HG02885 (cell line): ENCODE measurements at regions not wholly inside any gene's neighbourhood (a gene's known extent, or its start where the extent isn't known, plus 50 kb on each side); places are given as distances from the start of the nearest gene placed in this dataset.

Source experiments
- ATAC-seq: cut with Tn5 transposase; IDR thresholded peaks from one replicate; pipeline ENCODE4 v1.9.1; 2021; ENCODE audit warnings: mild to moderate bottlenecking; ENCODE audit not compliant: unreplicated experiment, poor library complexity

- no peak for ATAC-seq
Observed at GRCh38 chr4:30924495-30924894, 204.3 kb downstream of the PCDH7 start.

DNA sequence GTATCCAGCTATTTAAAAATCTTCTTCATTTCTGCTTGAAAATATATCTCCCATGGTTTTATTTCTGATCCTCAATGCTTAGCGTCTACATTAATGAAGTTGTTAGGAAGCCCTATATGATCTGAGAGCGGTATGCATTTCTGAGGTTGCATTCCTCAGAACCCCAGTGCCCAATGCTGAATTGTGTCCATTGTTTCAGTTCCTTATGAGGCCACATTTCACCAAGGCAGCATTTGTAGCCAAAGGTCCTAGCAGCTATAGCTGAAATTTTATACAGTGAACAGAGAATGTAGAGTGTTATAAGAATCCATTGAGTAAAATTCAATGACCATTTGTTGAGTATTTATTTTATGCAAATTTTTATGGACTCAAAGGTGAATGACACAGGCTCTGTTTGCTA lies 209.5 kb downstream of the PCDH7 start:
- ATAC-seq = no peak

GRCh38 chr4:30930276-30930675 lies 210.1 kb downstream of the PCDH7 start:
- ATAC-seq = no peak

- no peak for ATAC-seq
Observed at GRCh38 chr4:30932581-30932980, 212.4 kb downstream of the PCDH7 start.

GRCh38 chr4:30939069-30939468 lies 218.9 kb downstream of the PCDH7 start:
- no peak for ATAC-seq

GRCh38 chr4:30939684-30940083 lies 219.5 kb downstream of the PCDH7 start:
- ATAC-seq = no peak

GRCh38 chr4:30941641-30942040 lies 221.5 kb downstream of the PCDH7 start:
- ATAC-seq = no peak

DNA sequence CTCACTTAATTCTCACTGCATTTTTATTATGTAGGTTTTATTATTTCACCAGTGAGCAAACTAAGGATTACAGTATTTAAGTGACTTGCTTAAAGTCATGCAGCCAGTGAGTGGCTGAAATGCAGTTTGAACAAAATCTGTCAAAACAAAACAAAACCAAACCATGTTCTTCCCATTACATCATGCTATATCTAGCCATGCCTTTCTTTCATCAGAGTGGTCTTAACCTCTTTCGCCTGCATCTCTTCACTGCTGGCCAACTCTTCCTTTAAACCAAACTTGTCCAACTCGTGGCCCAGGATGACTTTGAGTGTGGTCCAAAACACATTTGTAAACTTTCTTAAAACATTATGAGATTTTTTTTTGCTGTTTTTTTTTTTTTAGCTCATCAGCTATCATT lies 223.2 kb downstream of the PCDH7 start:
- ATAC-seq = no peak

GRCh38 chr4:30945586-30945985 lies 225.4 kb downstream of the PCDH7 start:
- ATAC-seq = no peak

DNA sequence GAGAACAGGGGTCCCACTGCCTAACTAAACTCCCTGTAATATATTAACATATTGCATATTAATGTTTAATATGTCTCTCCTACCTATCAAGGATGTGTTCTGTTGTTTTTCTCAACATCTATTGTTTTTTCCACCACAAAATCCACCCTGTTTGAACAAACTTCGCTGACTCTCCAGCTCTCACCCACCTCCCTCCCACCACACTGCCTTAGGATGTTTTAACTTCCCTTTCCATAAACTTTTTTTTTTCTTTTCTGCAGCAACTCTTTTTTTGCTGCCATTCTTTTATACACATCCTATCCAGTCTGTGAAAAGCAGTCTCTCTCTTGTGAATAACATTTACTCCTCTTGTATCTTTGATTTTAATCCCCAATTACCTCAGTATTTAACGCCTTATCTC lies 226.1 kb downstream of the PCDH7 start:
- ATAC-seq = no peak

GRCh38 chr4:30948653-30949052 lies 228.5 kb downstream of the PCDH7 start:
- no peak for ATAC-seq

- no peak for ATAC-seq
Observed at GRCh38 chr4:30950737-30951136, 230.6 kb downstream of the PCDH7 start.

DNA sequence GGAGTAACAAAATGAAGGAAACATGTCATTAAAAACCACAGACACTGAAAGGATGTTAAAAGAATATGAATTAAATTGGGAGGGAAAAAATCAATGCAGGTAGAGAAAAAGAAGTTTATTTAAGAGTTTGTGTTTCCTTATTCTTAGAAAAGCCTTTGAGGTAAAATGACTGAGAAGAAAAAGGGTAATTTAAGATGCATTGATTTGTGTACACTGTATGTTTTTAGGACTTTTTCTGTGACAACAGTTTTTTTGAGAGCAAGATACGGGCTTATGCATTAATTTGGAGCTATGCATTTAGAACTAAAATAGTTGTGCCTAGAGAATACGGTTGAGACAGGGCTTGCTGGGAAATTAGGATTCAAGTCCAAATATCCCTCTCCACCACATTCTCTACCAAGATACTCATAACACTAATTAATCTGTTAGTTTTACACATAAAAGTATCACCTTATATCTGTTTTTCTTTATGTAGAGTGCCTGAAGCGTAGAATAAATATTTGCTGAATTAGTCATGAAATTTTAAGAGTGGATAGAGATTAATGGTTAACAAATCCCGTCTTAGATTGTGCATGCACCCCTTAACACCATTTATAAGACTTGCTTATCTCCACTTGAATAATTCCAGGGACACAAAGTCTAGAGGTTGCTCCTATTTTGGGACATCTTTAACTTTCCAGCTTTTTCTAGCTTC lies 232.5 kb downstream of the PCDH7 start:
- ATAC-seq = no peak

- ATAC-seq = no peak
Observed at GRCh38 chr4:30953799-30954198, 233.6 kb downstream of the PCDH7 start.

GRCh38 chr4:30956916-30957315 lies 236.7 kb downstream of the PCDH7 start:
- no peak for ATAC-seq

DNA sequence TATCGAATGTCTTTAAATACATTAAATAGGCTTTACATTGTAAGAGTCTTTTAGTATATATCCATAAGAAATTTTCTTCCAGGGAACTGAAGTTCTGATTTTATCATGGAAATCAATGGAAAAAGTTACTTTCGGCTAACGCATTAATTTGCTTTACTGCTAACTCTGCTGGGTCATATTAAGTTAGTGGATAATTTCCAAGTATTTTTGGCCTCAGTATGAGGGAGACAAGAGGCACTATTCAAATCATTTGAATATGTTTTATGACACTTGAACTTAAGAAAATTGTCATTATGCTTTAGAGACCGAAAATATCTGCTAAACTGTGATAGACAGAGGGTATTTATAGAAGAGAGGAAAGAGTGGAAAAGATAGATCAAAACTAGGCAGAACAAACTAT lies 237.5 kb downstream of the PCDH7 start:
- ATAC-seq = no peak

GRCh38 chr4:30959781-30960485 lies 239.8 kb downstream of the PCDH7 start:
- ATAC-seq = no peak

GRCh38 chr4:30962939-30963338 lies 242.8 kb downstream of the PCDH7 start:
- no peak for ATAC-seq

- ATAC-seq = no peak
Observed at GRCh38 chr4:30968926-30969325, 248.8 kb downstream of the PCDH7 start.

DNA sequence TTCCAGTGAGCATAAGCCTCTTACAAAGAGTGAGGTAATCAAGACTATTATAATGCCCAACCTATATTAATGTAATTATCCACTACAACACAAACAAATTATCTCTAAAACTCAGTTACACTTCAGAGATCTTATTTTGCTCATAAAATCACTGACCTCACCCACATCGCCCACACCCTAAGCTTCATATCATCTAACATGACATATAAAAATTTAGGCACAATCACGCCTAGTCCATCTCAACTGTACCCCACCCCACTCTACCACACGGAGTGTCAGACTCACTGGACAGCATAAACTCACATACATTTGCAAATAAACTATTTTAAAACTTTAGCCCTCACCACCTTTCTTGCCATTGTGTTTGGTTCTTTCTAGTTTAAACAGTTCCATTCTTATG lies 252.4 kb downstream of the PCDH7 start:
- no peak for ATAC-seq

GRCh38 chr4:30973993-30974392 lies 253.8 kb downstream of the PCDH7 start:
- ATAC-seq = no peak

DNA sequence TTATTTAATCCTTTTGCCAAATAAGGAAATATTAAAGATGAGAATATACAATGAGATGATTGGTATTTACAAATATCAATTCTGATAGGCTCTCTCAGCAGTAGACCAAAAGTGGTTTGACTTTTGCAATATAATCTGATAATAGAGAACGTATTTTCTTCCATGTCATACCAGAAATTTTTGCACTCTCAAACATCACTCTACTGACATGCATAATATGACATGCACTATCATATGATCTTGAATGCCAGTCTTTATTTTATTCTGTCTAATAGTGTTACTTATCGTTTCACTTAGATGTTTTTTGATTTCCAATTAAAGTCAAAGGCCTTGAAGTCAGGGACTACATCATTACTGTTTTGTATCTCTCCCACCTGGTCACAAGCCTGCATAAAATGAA lies 259.2 kb downstream of the PCDH7 start:
- no peak for ATAC-seq
